CD4-positive, CD25-positive, alpha-beta regulatory T cell (primary cell): ENCODE measurements at regions not wholly inside any gene's neighbourhood (a gene's known extent, or its start where the extent isn't known, plus 50 kb on each side); places are given as distances from the start of the nearest gene placed in this dataset.

Experiments used
- ATAC-seq, 2 donors: fragments of 150-1000 bp; cut with Tn5 transposase; one replicate each; pipeline ENCODE4 v1.10.0; 2021; ENCODE audit warnings: low read depth in 2 of 2, moderate number of reproducible peaks in 2 of 2, moderate library complexity in 1 of 2
- DNase-seq, 3 donors: peaks; one replicate each; pipeline versions ENCODE4 v3.0.0 to v3.0.0-alpha.2; 2012 to 2022; ENCODE audit warnings: mixed read lengths in 1 of 3
- H3K27ac ChIP-seq: one replicate; pipeline ENCODE4 v1.7.0; 2013; ENCODE audit warnings: mild to moderate bottlenecking, low read length; ENCODE audit not compliant: insufficient read depth, poor library complexity, severe bottlenecking
- H3K27me3 ChIP-seq: one replicate; pipeline ENCODE4 v1.7.0; 2013; ENCODE audit warnings: low read length; ENCODE audit not compliant: control insufficient read depth, insufficient read depth
- H3K36me3 ChIP-seq: one replicate; pipeline ENCODE4 v1.7.0; 2013; ENCODE audit warnings: mild to moderate bottlenecking, low read length, moderate library complexity; ENCODE audit not compliant: control insufficient read depth, insufficient read depth
- H3K4me1 ChIP-seq: 2 replicates; pipeline ENCODE4 v1.7.0; 2013; ENCODE audit warnings: mild to moderate bottlenecking, low read length; ENCODE audit not compliant: insufficient read depth, control insufficient read depth, poor library complexity, severe bottlenecking
- H3K4me3 ChIP-seq: one replicate; pipeline ENCODE4 v1.7.0; 2013; ENCODE audit warnings: low read depth, mild to moderate bottlenecking, low read length, moderate library complexity
- H3K9me3 ChIP-seq, 2 experiments: 1 replicate in 1 of 2; 2 replicates in 1 of 2; pipeline ENCODE4 v1.7.0; 2013; ENCODE audit warnings: low read length in 2 of 2, mild to moderate bottlenecking in 1 of 2, moderate library complexity in 1 of 2; ENCODE audit not compliant: control insufficient read depth in 2 of 2
- H3K27ac Mint-ChIP-seq, 3 donors: one replicate each; pipeline ENCODE4 v1.8.0; 2020 to 2022; ENCODE audit warnings: mild to moderate bottlenecking in 3 of 3, mixed read lengths in 3 of 3, moderate library complexity in 2 of 3
- H3K27me3 Mint-ChIP-seq: one replicate; pipeline ENCODE4 v1.8.0; 2022; ENCODE audit warnings: mild to moderate bottlenecking, mixed read lengths
- H3K36me3 Mint-ChIP-seq: one replicate; pipeline ENCODE4 v1.8.0; 2020; ENCODE audit warnings: mixed read lengths
- H3K4me1 Mint-ChIP-seq, 4 donors: one replicate each; pipeline ENCODE4 v1.8.0; 2020 to 2022; ENCODE audit warnings: mixed read lengths in 4 of 4, mild to moderate bottlenecking in 1 of 4
- H3K4me3 Mint-ChIP-seq, 4 donors: one replicate each; pipeline ENCODE4 v1.8.0; 2020 to 2022; ENCODE audit warnings: mild to moderate bottlenecking in 4 of 4, mixed read lengths in 4 of 4, moderate library complexity in 3 of 4
- H3K9me3 Mint-ChIP-seq, 7 donors: one replicate each; pipeline ENCODE4 v1.8.0; 2020 to 2022; ENCODE audit warnings: mixed read lengths in 7 of 7, mild to moderate bottlenecking in 3 of 7, moderate library complexity in 2 of 7

DNA sequence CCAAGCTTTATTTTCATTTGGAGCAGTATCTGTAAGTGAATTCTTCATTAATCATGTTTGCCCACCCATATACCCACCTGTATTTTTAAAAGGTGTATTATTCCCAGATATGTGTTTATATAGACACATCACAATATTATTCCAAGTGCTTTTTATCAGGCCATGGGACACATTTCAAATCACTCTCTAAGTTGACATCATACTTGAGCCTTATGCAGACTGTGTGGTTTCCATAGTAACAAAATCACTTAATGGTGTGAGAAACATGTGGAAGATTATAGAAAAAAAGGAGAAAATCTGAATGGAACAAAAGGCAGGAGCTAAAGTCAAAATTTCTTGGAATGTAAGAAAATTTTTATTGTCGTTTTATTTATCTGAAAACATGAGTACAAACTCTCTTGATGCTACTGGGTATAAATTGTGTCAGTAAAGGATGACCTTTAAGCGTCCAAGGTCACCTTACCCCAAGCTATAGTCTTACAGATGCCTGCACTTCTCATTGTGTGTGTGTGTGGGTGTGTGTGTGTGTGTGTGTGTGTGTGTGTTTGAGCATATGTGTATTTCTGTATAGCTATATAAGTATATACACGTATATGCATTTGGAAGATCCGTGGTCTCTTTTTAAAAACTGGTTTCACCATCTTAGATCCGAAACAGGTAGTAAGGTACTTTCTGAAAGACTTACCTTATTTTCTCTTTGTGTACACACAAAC is 79.8 kb upstream of the CCN6 start:
- DNase-seq (no peak), ATAC-seq (no peak)
- peak overlapping the region; percentile 56 for H3K4me3 ChIP-seq
- no peaks in the 10 kb centered on the region for H3K9me3 ChIP-seq
- peak overlapping the region; percentile 88 for H3K27ac ChIP-seq
- Mint-ChIP-seq H3K4me3 (peak overlapping the region in 3 of 4 donors; percentile 22 to 71 (median 48)), H3K4me1 (peaks cover 21 to 81% (median 34%) of the 10 kb centered on the region in 4 donors), H3K36me3 (no peaks in the 10 kb centered on the region), H3K27ac (peak overlapping the region; percentile 97 to 98 (median 98)), H3K27me3 (no peaks in the 10 kb centered on the region), H3K9me3 (no peaks in the 10 kb centered on the region)
- peaks cover 37% of the 10 kb centered on the region for H3K4me1 ChIP-seq
- no peaks in the 10 kb centered on the region for H3K27me3 ChIP-seq
- no peaks in the 10 kb centered on the region for H3K36me3 ChIP-seq

DNA sequence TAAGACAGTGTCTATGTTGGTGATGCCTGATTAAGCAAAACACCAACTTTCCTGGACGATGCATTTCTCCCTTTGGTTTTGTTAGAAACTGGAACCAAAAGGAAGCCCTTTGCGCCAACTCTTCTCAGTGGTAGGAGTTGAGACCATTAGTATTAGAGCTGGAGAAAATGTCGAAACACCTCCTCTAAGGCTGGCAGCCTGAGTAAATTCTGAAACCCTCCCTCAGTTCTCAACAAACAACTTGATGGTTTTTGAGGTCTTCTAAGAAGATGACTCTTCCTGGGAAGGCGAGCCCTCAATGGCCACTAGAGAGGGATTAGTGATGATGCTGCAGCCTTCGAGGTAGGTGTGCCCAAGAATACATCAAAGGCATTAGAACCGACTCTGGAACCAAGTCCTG is 78.4 kb upstream of the CCN6 start:
- Histone ChIP-seq H3K36me3 (no peaks in the 10 kb centered on the region), H3K4me1 (peaks cover 37% of the 10 kb centered on the region), H3K27me3 (no peaks in the 10 kb centered on the region), H3K4me3 (no peak overlapping the region), H3K9me3 (no peaks in the 10 kb centered on the region), H3K27ac (no peak overlapping the region)
- Mint-ChIP-seq H3K4me3 (peak overlapping the region in 1 of 4 donors; percentile 10), H3K9me3 (no peaks in the 10 kb centered on the region), H3K36me3 (no peaks in the 10 kb centered on the region), H3K27me3 (no peaks in the 10 kb centered on the region), H3K27ac (peak overlapping the region; percentile 53 to 98 (median 97)), H3K4me1 (peaks cover 21 to 94% (median 39%) of the 10 kb centered on the region in 4 donors)
- no peak for ATAC-seq
- DNase-seq, result no peak

DNA sequence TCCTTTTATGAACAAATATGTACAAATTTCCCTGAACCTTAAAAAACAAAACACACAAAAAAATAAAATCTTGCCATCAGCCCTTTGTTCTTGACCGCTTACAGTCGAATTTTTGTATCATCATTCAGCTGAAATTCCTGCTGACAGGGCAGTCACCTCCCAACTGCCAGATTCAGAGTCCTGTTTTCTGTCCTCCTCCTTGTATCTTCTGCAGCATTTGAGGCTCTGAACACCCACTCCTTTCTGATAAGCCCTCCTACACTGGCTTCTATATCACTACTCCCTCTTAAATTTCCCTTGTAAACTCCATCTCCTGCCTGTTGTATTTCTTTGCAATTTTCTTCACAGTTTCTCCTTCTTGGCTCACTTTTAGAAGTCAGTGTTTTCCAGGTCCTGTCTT is 77.8 kb upstream of the CCN6 start:
- Histone ChIP-seq H3K27ac (no peak overlapping the region), H3K9me3 (no peaks in the 10 kb centered on the region), H3K4me3 (no peak overlapping the region), H3K4me1 (peaks cover 37% of the 10 kb centered on the region), H3K27me3 (no peaks in the 10 kb centered on the region), H3K36me3 (no peaks in the 10 kb centered on the region)
- Mint-ChIP-seq H3K36me3 (no peaks in the 10 kb centered on the region), H3K9me3 (no peaks in the 10 kb centered on the region), H3K27me3 (no peaks in the 10 kb centered on the region), H3K4me1 (peaks cover 21 to 93% (median 39%) of the 10 kb centered on the region in 4 donors), H3K4me3 (peak overlapping the region in 2 of 4 donors; percentile 0 to 3), H3K27ac (peak overlapping the region; percentile 92 to 98 (median 97))
- ATAC-seq (no peak), DNase-seq (no peak)

DNA sequence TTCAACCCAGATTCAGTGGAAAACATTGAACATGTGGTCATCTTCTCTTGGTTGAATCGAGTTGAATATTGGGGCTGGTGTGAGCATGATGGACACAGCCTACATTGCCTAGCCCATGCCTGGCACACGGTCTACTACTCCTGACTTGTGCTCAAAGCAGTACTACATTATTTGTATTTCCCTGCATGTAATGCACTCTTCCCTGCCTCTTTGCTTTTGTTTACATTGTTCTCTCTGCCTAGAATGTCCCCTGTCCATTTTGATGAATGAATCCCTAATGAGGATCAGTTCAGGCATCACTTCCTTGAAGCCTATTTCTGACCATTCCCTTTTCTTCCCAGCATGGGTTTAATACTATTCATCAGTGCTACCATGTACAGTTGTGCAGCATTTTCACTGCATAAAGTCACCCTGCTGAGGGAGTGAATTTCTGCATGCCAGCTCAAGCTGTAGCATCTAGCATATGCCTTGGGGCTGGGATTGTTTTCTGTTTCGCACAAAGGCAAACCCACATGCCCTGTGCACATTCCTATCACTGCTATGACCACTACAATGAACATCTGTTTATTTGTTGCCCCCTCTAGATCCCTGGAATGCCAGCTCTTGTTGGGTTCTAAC is 75.3 kb upstream of the CCN6 start:
- Histone ChIP-seq H3K27ac (no peak overlapping the region), H3K4me3 (no peak overlapping the region), H3K4me1 (peaks cover 31% of the 10 kb centered on the region), H3K36me3 (no peaks in the 10 kb centered on the region), H3K9me3 (no peaks in the 10 kb centered on the region), H3K27me3 (no peaks in the 10 kb centered on the region)
- Mint-ChIP-seq H3K9me3 (no peaks in the 10 kb centered on the region), H3K36me3 (no peaks in the 10 kb centered on the region), H3K27me3 (no peaks in the 10 kb centered on the region), H3K4me1 (peaks cover 11 to 89% (median 31%) of the 10 kb centered on the region in 4 donors), H3K4me3 (no peak overlapping the region), H3K27ac (peak overlapping the region in 2 of 3 donors; percentile 86 to 98)
- DNase-seq, result no peak
- no peak for ATAC-seq

DNA sequence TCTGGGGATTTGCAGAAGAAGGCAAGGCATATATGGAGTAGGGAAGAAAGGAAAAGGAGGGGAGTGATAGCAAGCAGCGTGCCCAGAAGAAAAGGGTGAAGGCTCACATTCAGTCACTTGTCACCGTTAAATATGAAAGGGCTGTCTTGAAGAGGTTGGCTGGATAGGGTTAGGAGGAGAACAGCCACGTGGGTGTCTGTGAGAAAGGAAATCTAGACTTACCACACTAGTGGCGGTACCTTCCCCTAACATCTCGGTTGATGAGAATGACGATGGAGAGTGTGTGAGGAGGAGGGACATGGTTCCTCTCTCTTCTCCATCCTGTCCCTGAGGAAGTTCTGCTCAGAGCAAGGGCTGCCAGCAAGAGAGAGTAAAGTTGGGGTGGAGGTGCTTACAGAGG is 74.3 kb upstream of the CCN6 start:
- Mint-ChIP-seq H3K9me3 (no peaks in the 10 kb centered on the region), H3K27me3 (no peaks in the 10 kb centered on the region), H3K36me3 (no peaks in the 10 kb centered on the region), H3K27ac (peak overlapping the region in 2 of 3 donors; percentile 76 to 98), H3K4me3 (peak overlapping the region in 2 of 4 donors; percentile 66 to 80), H3K4me1 (peaks cover 6 to 89% (median 24%) of the 10 kb centered on the region in 4 donors)
- Histone ChIP-seq H3K4me1 (peaks cover 24% of the 10 kb centered on the region), H3K27me3 (no peaks in the 10 kb centered on the region), H3K27ac (no peak overlapping the region), H3K4me3 (no peak overlapping the region), H3K9me3 (no peaks in the 10 kb centered on the region), H3K36me3 (no peaks in the 10 kb centered on the region)
- DNase-seq (no peak), ATAC-seq (no peak)

DNA sequence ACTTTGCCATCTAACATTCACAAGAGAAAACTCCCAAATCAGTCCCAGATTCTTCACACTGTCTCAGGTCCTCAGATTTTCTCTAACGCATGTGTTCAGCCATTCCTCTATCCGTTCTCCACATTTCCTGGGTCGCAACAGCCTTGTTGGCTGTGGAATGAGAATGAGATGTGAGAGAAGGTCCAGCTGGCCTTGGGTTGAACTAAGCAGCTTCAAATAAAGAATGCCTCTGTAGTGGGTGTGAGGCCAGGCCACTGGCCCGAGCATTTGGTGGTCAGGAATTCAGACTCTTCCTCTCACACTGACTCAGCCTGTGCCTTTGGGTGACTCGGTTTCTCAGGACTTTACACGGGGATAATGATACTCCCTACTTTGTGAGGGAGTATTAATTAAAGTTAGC is 73.8 kb upstream of the CCN6 start:
- H3K4me3 Mint-ChIP-seq, result peak overlapping the region in 1 of 4 donors; percentile 80
- Histone ChIP-seq H3K36me3 (no peaks in the 10 kb centered on the region), H3K27ac (no peak overlapping the region), H3K9me3 (no peaks in the 10 kb centered on the region), H3K4me3 (no peak overlapping the region), H3K27me3 (no peaks in the 10 kb centered on the region), H3K4me1 (peaks cover 24% of the 10 kb centered on the region)
- no peaks in the 10 kb centered on the region for H3K36me3 Mint-ChIP-seq
- no peaks in the 10 kb centered on the region for H3K27me3 Mint-ChIP-seq
- ATAC-seq (no peak), DNase-seq (no peak)
- peaks cover 6 to 87% (median 26%) of the 10 kb centered on the region in 4 donors for H3K4me1 Mint-ChIP-seq
- peak overlapping the region in 2 of 3 donors; percentile 76 to 98 for H3K27ac Mint-ChIP-seq
- H3K9me3 Mint-ChIP-seq, result no peaks in the 10 kb centered on the region

DNA sequence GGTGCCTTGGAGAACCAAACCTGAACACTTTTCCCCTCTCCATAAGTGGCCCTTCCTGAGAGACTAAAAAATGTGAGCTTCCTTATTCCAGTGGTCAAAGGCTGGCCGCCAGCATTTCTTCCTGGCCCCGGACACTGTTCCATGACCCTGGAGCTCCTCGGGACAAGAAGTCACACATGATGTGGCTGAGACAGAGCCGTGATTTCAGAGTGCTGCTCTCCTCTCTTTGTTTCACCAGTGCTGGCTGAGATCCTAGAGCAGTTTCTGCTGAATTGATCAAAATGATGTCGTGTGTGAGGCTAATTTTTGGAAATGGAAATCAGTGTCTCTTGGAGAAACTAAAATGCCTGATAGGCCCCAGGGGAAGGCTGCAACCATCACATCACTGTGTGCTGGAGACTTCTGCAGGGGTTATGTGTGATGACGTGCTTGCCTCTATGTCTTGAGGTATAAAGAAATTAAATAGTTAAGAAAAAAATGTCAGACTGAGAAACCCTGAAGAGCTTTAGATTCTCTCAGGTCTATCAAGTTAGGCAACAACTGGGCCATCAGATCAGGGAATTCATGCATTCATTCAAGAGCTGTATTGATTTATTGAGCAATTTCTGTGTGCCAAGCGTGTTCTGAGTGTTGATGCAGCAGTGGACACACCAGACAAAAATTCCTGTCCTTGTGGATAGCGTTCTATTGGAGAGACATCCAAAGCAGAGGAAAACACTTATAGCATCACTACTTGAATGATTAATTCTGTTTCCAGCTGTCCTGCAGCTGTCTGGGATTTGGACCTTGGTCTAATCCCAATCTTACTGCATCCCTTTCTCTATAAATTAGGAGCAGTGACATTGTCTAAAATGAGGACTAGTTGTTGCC is 72.7 kb upstream of the CCN6 start:
- no peaks in the 10 kb centered on the region for H3K9me3 Mint-ChIP-seq
- DNase-seq (no peak), ATAC-seq (no peak)
- Histone ChIP-seq H3K9me3 (no peaks in the 10 kb centered on the region), H3K4me1 (peaks cover 25% of the 10 kb centered on the region), H3K27ac (no peak overlapping the region), H3K36me3 (no peaks in the 10 kb centered on the region), H3K27me3 (no peaks in the 10 kb centered on the region), H3K4me3 (no peak overlapping the region)
- peaks cover 4 to 89% (median 30%) of the 10 kb centered on the region in 4 donors for H3K4me1 Mint-ChIP-seq
- H3K4me3 Mint-ChIP-seq, result no peak overlapping the region
- no peaks in the 10 kb centered on the region for H3K36me3 Mint-ChIP-seq
- H3K27me3 Mint-ChIP-seq, result no peaks in the 10 kb centered on the region
- H3K27ac Mint-ChIP-seq, result no peak overlapping the region
